ENCODE measurements at regions not wholly inside any gene's neighbourhood (a gene's known extent, or its start where the extent isn't known, plus 50 kb on each side); places are given as distances from the start of the nearest gene placed in this dataset.

GRCh38 chr11:13874597-13874996 lies 87.9 kb upstream of the SPON1 start:
- DNase-seq, result no peak

GRCh38 chr11:13875643-13876042 lies 86.9 kb upstream of the SPON1 start:
- no peak for DNase-seq

- no peak for DNase-seq
These were observed 86.1 kb upstream of the SPON1 start for GRCh38 chr11:13876423-13876822.

- DNase-seq, result no peak
These were observed 84.4 kb upstream of the SPON1 start for GRCh38 chr11:13878077-13878476.

GRCh38 chr11:13880634-13881033 lies 81.9 kb upstream of the SPON1 start:
- no peak for DNase-seq

- no peak for DNase-seq
These were observed 81.2 kb upstream of the SPON1 start for GRCh38 chr11:13881226-13881905.

GRCh38 chr11:13883042-13883441 lies 79.5 kb upstream of the SPON1 start:
- DNase-seq, result no peak

- DNase-seq, result no peak
These were observed 78.9 kb upstream of the SPON1 start for GRCh38 chr11:13883589-13883988.

- no peak for DNase-seq
These were observed 78.2 kb upstream of the SPON1 start for GRCh38 chr11:13884158-13884799.

GRCh38 chr11:13885083-13885482 lies 77.4 kb upstream of the SPON1 start:
- DNase-seq, result no peak

- no peak for DNase-seq
These were observed 72.8 kb upstream of the SPON1 start for GRCh38 chr11:13889552-13890249.

- DNase-seq, result no peak
These were observed 70.6 kb upstream of the SPON1 start for GRCh38 chr11:13891911-13892310.

GRCh38 chr11:13896175-13896980 lies 66.1 kb upstream of the SPON1 start:
- no peak for DNase-seq

- no peak for DNase-seq
These were observed 65.6 kb upstream of the SPON1 start for GRCh38 chr11:13896981-13897353.

GRCh38 chr11:13897646-13898276 lies 64.8 kb upstream of the SPON1 start:
- DNase-seq, result no peak

- DNase-seq, result no peak
These were observed 62.9 kb upstream of the SPON1 start for GRCh38 chr11:13899603-13900002.

- no peak for DNase-seq
These were observed 60.0 kb upstream of the SPON1 start for GRCh38 chr11:13902523-13902922.

GRCh38 chr11:13905137-13905781 lies 57.3 kb upstream of the SPON1 start:
- DNase-seq, result no peak

- no peak for DNase-seq
These were observed 54.8 kb upstream of the SPON1 start for GRCh38 chr11:13907678-13908077.

- DNase-seq, result no peak
These were observed 54.0 kb upstream of the SPON1 start for GRCh38 chr11:13908535-13908934.

Data from activated CD4-positive, alpha-beta T cell treated with anti-CD3 and anti-CD28 coated beads, Interleukin-2, amount 50 U/mL, for 4 hours (primary cell).